ENCODE measurements at regions not wholly inside any gene's neighbourhood (a gene's known extent, or its start where the extent isn't known, plus 50 kb on each side); places are given as distances from the start of the nearest gene placed in this dataset.

GRCh38 chr2:240339411-240340360 lies 95.8 kb upstream of the GPC1 start:
- H3K27ac Mint-ChIP-seq: no peak overlapping the region
- H3K36me3 Mint-ChIP-seq (ENCODE audit: low read depth): peaks cover 2% of the 10 kb centered on the region
- ATAC-seq (no peak), DNase-seq (no peak)
- H3K4me3 Mint-ChIP-seq: no peak overlapping the region
- H3K4me1 Mint-ChIP-seq: peaks cover 2% of the 10 kb centered on the region
- no peaks in the 10 kb centered on the region for H3K9me3 ChIP-seq (ENCODE audit: control insufficient read depth, low read length, poor library complexity, severe bottlenecking)
- H3K27me3 Mint-ChIP-seq: peaks cover 42% of the 10 kb centered on the region

GRCh38 chr2:240340361-240340761 lies 95.1 kb upstream of the GPC1 start:
- no peaks in the 10 kb centered on the region for H3K9me3 ChIP-seq (ENCODE audit: control insufficient read depth, low read length, poor library complexity, severe bottlenecking)
- peaks cover 2% of the 10 kb centered on the region for H3K4me1 Mint-ChIP-seq
- H3K36me3 Mint-ChIP-seq (ENCODE audit: low read depth): peaks cover 2% of the 10 kb centered on the region
- ATAC-seq: no peak
- H3K4me3 Mint-ChIP-seq: no peak overlapping the region
- H3K27ac Mint-ChIP-seq: no peak overlapping the region
- no peak for DNase-seq
- peaks cover 35% of the 10 kb centered on the region for H3K27me3 Mint-ChIP-seq

GRCh38 chr2:240341064-240341463 lies 94.4 kb upstream of the GPC1 start:
- Mint-ChIP-seq H3K27me3 (peaks cover 29% of the 10 kb centered on the region), H3K4me1 (peaks cover 2% of the 10 kb centered on the region), H3K27ac (no peak overlapping the region), H3K4me3 (no peak overlapping the region), H3K36me3 (ENCODE audit: low read depth) (peaks cover 2% of the 10 kb centered on the region)
- DNase-seq (no peak), ATAC-seq (no peak)
- no peaks in the 10 kb centered on the region for H3K9me3 ChIP-seq (ENCODE audit: control insufficient read depth, low read length, poor library complexity, severe bottlenecking)

- no peak for ATAC-seq
- H3K4me3 Mint-ChIP-seq: no peak overlapping the region
- H3K27ac Mint-ChIP-seq: no peak overlapping the region
- H3K4me1 Mint-ChIP-seq: peaks cover 2% of the 10 kb centered on the region
- peaks cover 20% of the 10 kb centered on the region for H3K27me3 Mint-ChIP-seq
- no peak for DNase-seq
- no peaks in the 10 kb centered on the region for H3K36me3 Mint-ChIP-seq (ENCODE audit: low read depth)
- no peaks in the 10 kb centered on the region for H3K9me3 ChIP-seq (ENCODE audit: control insufficient read depth, low read length, poor library complexity, severe bottlenecking)
Measured at GRCh38 chr2:240343548-240343947, 91.9 kb upstream of the GPC1 start.

- DNase-seq: no peak
- Mint-ChIP-seq H3K4me1 (peaks cover 2% of the 10 kb centered on the region), H3K27ac (no peak overlapping the region), H3K36me3 (ENCODE audit: low read depth) (no peaks in the 10 kb centered on the region), H3K27me3 (peaks cover 18% of the 10 kb centered on the region), H3K4me3 (no peak overlapping the region)
- ATAC-seq: no peak
- H3K9me3 ChIP-seq (ENCODE audit: control insufficient read depth, low read length, poor library complexity, severe bottlenecking): no peaks in the 10 kb centered on the region
Measured at GRCh38 chr2:240344904-240345303, 90.6 kb upstream of the GPC1 start.

- no peaks in the 10 kb centered on the region for H3K9me3 ChIP-seq (ENCODE audit: control insufficient read depth, low read length, poor library complexity, severe bottlenecking)
- ATAC-seq: no peak
- Mint-ChIP-seq H3K4me1 (peaks cover 2% of the 10 kb centered on the region), H3K27me3 (peaks cover 28% of the 10 kb centered on the region), H3K27ac (no peak overlapping the region), H3K4me3 (no peak overlapping the region), H3K36me3 (ENCODE audit: low read depth) (no peaks in the 10 kb centered on the region)
- no peak for DNase-seq
Measured at GRCh38 chr2:240346015-240346752, 89.3 kb upstream of the GPC1 start.

- no peaks in the 10 kb centered on the region for H3K9me3 ChIP-seq (ENCODE audit: control insufficient read depth, low read length, poor library complexity, severe bottlenecking)
- Mint-ChIP-seq H3K4me3 (no peak overlapping the region), H3K27ac (no peak overlapping the region), H3K27me3 (peaks cover 33% of the 10 kb centered on the region), H3K36me3 (ENCODE audit: low read depth) (no peaks in the 10 kb centered on the region), H3K4me1 (peaks cover 2% of the 10 kb centered on the region)
- DNase-seq (no peak), ATAC-seq (no peak)
Measured at GRCh38 chr2:240346753-240347372, 88.6 kb upstream of the GPC1 start.

- Mint-ChIP-seq H3K27ac (no peak overlapping the region), H3K4me1 (peaks cover 2% of the 10 kb centered on the region), H3K36me3 (ENCODE audit: low read depth) (no peaks in the 10 kb centered on the region), H3K27me3 (peaks cover 35% of the 10 kb centered on the region), H3K4me3 (no peak overlapping the region)
- no peak for DNase-seq
- no peak for ATAC-seq
- H3K9me3 ChIP-seq (ENCODE audit: control insufficient read depth, low read length, poor library complexity, severe bottlenecking): no peaks in the 10 kb centered on the region
Measured at GRCh38 chr2:240347373-240347940, 88.0 kb upstream of the GPC1 start.

GRCh38 chr2:240347949-240348500 lies 87.4 kb upstream of the GPC1 start:
- Mint-ChIP-seq H3K4me1 (peaks cover 2% of the 10 kb centered on the region), H3K27ac (no peak overlapping the region), H3K4me3 (no peak overlapping the region), H3K27me3 (peaks cover 37% of the 10 kb centered on the region), H3K36me3 (ENCODE audit: low read depth) (no peaks in the 10 kb centered on the region)
- H3K9me3 ChIP-seq (ENCODE audit: control insufficient read depth, low read length, poor library complexity, severe bottlenecking): no peaks in the 10 kb centered on the region
- no peak for DNase-seq
- ATAC-seq: no peak

- DNase-seq (peak in 1 of 3 donors; percentile 0), ATAC-seq (no peak)
- Mint-ChIP-seq H3K27me3 (peaks cover 32% of the 10 kb centered on the region), H3K27ac (no peak overlapping the region), H3K4me3 (no peak overlapping the region), H3K4me1 (no peaks in the 10 kb centered on the region), H3K36me3 (ENCODE audit: low read depth) (no peaks in the 10 kb centered on the region)
- H3K9me3 ChIP-seq (ENCODE audit: control insufficient read depth, low read length, poor library complexity, severe bottlenecking): no peaks in the 10 kb centered on the region
Measured at GRCh38 chr2:240348522-240348921, 86.9 kb upstream of the GPC1 start.

- DNase-seq: peak in 1 of 3 donors; percentile 2
- H3K4me3 Mint-ChIP-seq: no peak overlapping the region
Measured at GRCh38 chr2:240349133-240350005, 86.1 kb upstream of the GPC1 start.

GRCh38 chr2:240350006-240350355 lies 85.5 kb upstream of the GPC1 start:
- DNase-seq (peak in 1 of 3 donors; percentile 0), ATAC-seq (no peak)
- H3K4me3 Mint-ChIP-seq: no peak overlapping the region
- no peaks in the 10 kb centered on the region for H3K4me1 Mint-ChIP-seq
- peaks cover 2% of the 10 kb centered on the region for H3K36me3 Mint-ChIP-seq (ENCODE audit: low read depth)
- H3K27ac Mint-ChIP-seq: no peak overlapping the region
- no peaks in the 10 kb centered on the region for H3K9me3 ChIP-seq (ENCODE audit: control insufficient read depth, low read length, poor library complexity, severe bottlenecking)
- H3K27me3 Mint-ChIP-seq: peaks cover 31% of the 10 kb centered on the region

More at GRCh38 chr2:240349133-240350005, 86.1 kb upstream of the GPC1 start:
- H3K9me3 ChIP-seq (ENCODE audit: control insufficient read depth, low read length, poor library complexity, severe bottlenecking): no peaks in the 10 kb centered on the region
- H3K36me3 Mint-ChIP-seq (ENCODE audit: low read depth): peaks cover 2% of the 10 kb centered on the region
- no peaks in the 10 kb centered on the region for H3K4me1 Mint-ChIP-seq
- no peak overlapping the region for H3K27ac Mint-ChIP-seq
- no peak for ATAC-seq
- peaks cover 31% of the 10 kb centered on the region for H3K27me3 Mint-ChIP-seq

All from T-helper 17 cell (primary cell).